HG02852 (cell line): ENCODE measurements at regions not wholly inside any gene's neighbourhood (a gene's known extent, or its start where the extent isn't known, plus 50 kb on each side); places are given as distances from the start of the nearest gene placed in this dataset.
"Not testable (repeated sequence)": the region's sequence is repeated elsewhere in the genome, so short reads cannot be mapped to it uniquely, and the experiment has no call there.

Experiments
- ATAC-seq: cut with Tn5 transposase; IDR thresholded peaks from one replicate; pipeline ENCODE4 v1.9.1; 2021; ENCODE audit warnings: mild to moderate bottlenecking, moderate library complexity; ENCODE audit not compliant: unreplicated experiment

- ATAC-seq, result no peak
Observed at GRCh38 chr1:70667494-70668170, 256.6 kb downstream of the CTH start.

GRCh38 chr1:70671006-70671405, 259.9 kb downstream of the CTH start:
- no peak for ATAC-seq

- ATAC-seq, result no peak
Observed at GRCh38 chr1:70672442-70672888, 261.4 kb downstream of the CTH start.

GRCh38 chr1:70674941-70675685, 264.0 kb downstream of the CTH start:
- ATAC-seq, result peak; percentile 43

GRCh38 chr1:70675737-70676156, 264.7 kb downstream of the CTH start:
- peak; percentile 88 for ATAC-seq

- peak; percentile 98 for ATAC-seq
Observed at GRCh38 chr1:70685300-70686286, 274.5 kb downstream of the CTH start.

- ATAC-seq, result no peak
Observed at GRCh38 chr1:70688580-70688979, 277.5 kb downstream of the CTH start.

- no peak for ATAC-seq
Observed at GRCh38 chr1:70706381-70707037, 295.4 kb downstream of the CTH start.

- no peak for ATAC-seq
Observed at GRCh38 chr1:70707214-70707613, 296.1 kb downstream of the CTH start.

- ATAC-seq, result no peak
Observed at GRCh38 chr1:70714149-70714548, 303.1 kb downstream of the CTH start.

- no peak for ATAC-seq
Observed at GRCh38 chr1:70717211-70717610, 306.1 kb downstream of the CTH start.

- no peak for ATAC-seq
Observed at GRCh38 chr1:70717656-70718055, 306.6 kb downstream of the CTH start.

GRCh38 chr1:70718086-70718630, 307.1 kb downstream of the CTH start:
- no peak for ATAC-seq

- no peak for ATAC-seq
Observed at GRCh38 chr1:70719154-70719553, 308.1 kb downstream of the CTH start.

- ATAC-seq, result no peak
Observed at GRCh38 chr1:70720109-70720508, 309.0 kb downstream of the CTH start.

- ATAC-seq, result no peak
Observed at GRCh38 chr1:70720521-70720920, 309.5 kb downstream of the CTH start.

GRCh38 chr1:70727886-70728489, 316.9 kb downstream of the CTH start:
- no peak for ATAC-seq

GRCh38 chr1:70736518-70736917, 311.1 kb downstream of the PTGER3 start:
- not testable (repeated sequence) for ATAC-seq

- ATAC-seq, result no peak
Observed at GRCh38 chr1:70737125-70737524, 310.5 kb downstream of the PTGER3 start.

- no peak for ATAC-seq
Observed at GRCh38 chr1:70738624-70739023, 309.0 kb downstream of the PTGER3 start.
